GM23338 (cell line): ENCODE measurements at regions not wholly inside any gene's neighbourhood (a gene's known extent, or its start where the extent isn't known, plus 50 kb on each side); places are given as distances from the start of the nearest gene placed in this dataset.

Experiments used
- ATAC-seq: fragments of 200-7000 bp; cut with Tn5 transposase; 3 replicates; pipeline ENCODE4 v1.9.1; 2020
- DNase-seq: peaks from one replicate; pipeline ENCODE4 v3.0.0-alpha.2; 2015; ENCODE audit warnings: low spot score
- H2AFZ ChIP-seq: fragments of 200-600 bp; sonication (generic); 2 replicates; pipeline ENCODE4 v1.8.0; 2016; ENCODE audit warnings: antibody characterized with exemption, mild to moderate bottlenecking, moderate library complexity
- H3F3A ChIP-seq: fragments of 200-600 bp; sonication (generic); replicated peaks from 2 replicates; pipeline ENCODE4 v1.8.0; 2017; ENCODE audit warnings: antibody characterized with exemption, mixed run types, low read depth
- H3K27ac ChIP-seq: fragments of 200-600 bp; sonication (generic); 2 replicates; pipeline ENCODE4 v1.6.1; 2016; ENCODE audit warnings: low read depth
- H3K27me3 ChIP-seq: fragments of 200-600 bp; sonication (generic); 2 replicates; pipeline ENCODE4 v1.8.0; 2016; ENCODE audit warnings: mild to moderate bottlenecking, mixed run types, moderate library complexity; ENCODE audit not compliant: insufficient read depth
- H3K36me3 ChIP-seq: fragments of 200-600 bp; sonication (generic); 2 replicates; pipeline ENCODE4 v1.8.0; 2016; ENCODE audit warnings: mild to moderate bottlenecking; ENCODE audit not compliant: insufficient read depth
- H3K4me1 ChIP-seq: fragments of 200-600 bp; sonication (generic); 2 replicates; pipeline ENCODE4 v1.8.0; 2016; ENCODE audit warnings: mild to moderate bottlenecking, moderate library complexity; ENCODE audit not compliant: insufficient read depth
- H3K4me2 ChIP-seq: fragments of 200-600 bp; sonication (generic); 2 replicates; pipeline ENCODE4 v1.7.1; 2017; ENCODE audit warnings: mixed run types
- H3K4me3 ChIP-seq: fragments of 200-600 bp; sonication (generic); 2 replicates; pipeline ENCODE4 v1.6.1; 2016; ENCODE audit warnings: mixed run types
- H3K79me2 ChIP-seq: fragments of 200-600 bp; sonication (generic); replicated peaks from 2 replicates; pipeline ENCODE4 v1.8.0; 2017; ENCODE audit warnings: mild to moderate bottlenecking; ENCODE audit not compliant: insufficient read depth
- H3K9me2 ChIP-seq: fragments of 200-600 bp; sonication (generic); 2 replicates; pipeline ENCODE4 v1.8.0; 2017; ENCODE audit not compliant: insufficient read depth
- H4K20me1 ChIP-seq: fragments of 200-600 bp; sonication (generic); replicated peaks from 2 replicates; pipeline ENCODE4 v1.8.0; 2017; ENCODE audit warnings: mild to moderate bottlenecking; ENCODE audit not compliant: insufficient read depth
- H3K27ac Mint-ChIP-seq: 2 replicates; pipeline ENCODE4 v1.8.0; 2020; ENCODE audit warnings: inconsistent platforms, mild to moderate bottlenecking, moderate library complexity, mixed read lengths
- H3K27me3 Mint-ChIP-seq: 3 replicates; pipeline ENCODE4 v1.8.0; 2022; ENCODE audit warnings: low read depth, mild to moderate bottlenecking, moderate library complexity, mixed read lengths, inconsistent platforms; ENCODE audit not compliant: insufficient read depth, poor library complexity
- H3K36me3 Mint-ChIP-seq: 3 replicates; pipeline ENCODE4 v1.8.0; 2021; ENCODE audit warnings: low read depth, mild to moderate bottlenecking, inconsistent platforms, moderate library complexity, mixed read lengths
- H3K4me1 Mint-ChIP-seq: 3 replicates; pipeline ENCODE4 v1.8.0; 2020; ENCODE audit warnings: mild to moderate bottlenecking, inconsistent platforms, mixed read lengths
- H3K4me3 Mint-ChIP-seq: 3 replicates; pipeline ENCODE4 v1.8.0; 2021; ENCODE audit warnings: moderate library complexity, mild to moderate bottlenecking, inconsistent platforms, mixed read lengths
- H3K9me3 Mint-ChIP-seq: 3 replicates; pipeline ENCODE4 v1.8.0; 2020; ENCODE audit warnings: moderate library complexity, mild to moderate bottlenecking, inconsistent platforms, mixed read lengths
- CREB1 ChIP-seq: fragments of 250-450 bp; sonication (Bioruptor Pico); IDR thresholded peaks from 2 replicates; pipeline ENCODE4 v1.5.0; 2020; ENCODE audit warnings: low read depth, mild to moderate bottlenecking, moderate library complexity
- EZH2 ChIP-seq: fragments of 200-600 bp; sonication (generic); IDR thresholded peaks from one replicate; pipeline ENCODE4 v1.8.0; 2017; ENCODE audit warnings: antibody characterized with exemption, mild to moderate bottlenecking, low read depth; ENCODE audit not compliant: unreplicated experiment
- EZH2phosphoT487 ChIP-seq: fragments of 200-600 bp; sonication (generic); IDR thresholded peaks from one replicate; pipeline ENCODE4 v1.8.1; 2018; ENCODE audit warnings: antibody characterized with exemption; ENCODE audit not compliant: unreplicated experiment
- JUNB ChIP-seq: IDR thresholded peaks from one replicate; pipeline ENCODE4 v1.6.1; 2016; ENCODE audit warnings: antibody characterized with exemption; ENCODE audit not compliant: unreplicated experiment
- NANOG ChIP-seq: IDR thresholded peaks from 2 replicates; pipeline ENCODE4 v1.6.1; 2016; ENCODE audit warnings: antibody characterized with exemption, borderline replicate concordance
- STAT1 ChIP-seq: IDR thresholded peaks from one replicate; pipeline ENCODE4 v1.6.1; 2016; ENCODE audit warnings: antibody characterized with exemption; ENCODE audit not compliant: unreplicated experiment
- ZNF114 ChIP-seq: fragments of 250-450 bp; sonication (Bioruptor Pico); IDR thresholded peaks from 2 replicates; pipeline ENCODE4 v1.5.0; 2020; ENCODE audit warnings: mild to moderate bottlenecking, moderate library complexity
- ZNF331 ChIP-seq: fragments of 250-450 bp; sonication (Bioruptor Pico); IDR thresholded peaks from 2 replicates; pipeline ENCODE4 v1.5.0; 2020; ENCODE audit warnings: low read depth, mild to moderate bottlenecking, moderate library complexity
- TF ChIP-seq, protein P1 (sequence below): IDR thresholded peaks from one replicate; pipeline ENCODE4 v1.6.1; 2018; ENCODE audit warnings: antibody characterized with exemption; ENCODE audit not compliant: unreplicated experiment

DNA sequence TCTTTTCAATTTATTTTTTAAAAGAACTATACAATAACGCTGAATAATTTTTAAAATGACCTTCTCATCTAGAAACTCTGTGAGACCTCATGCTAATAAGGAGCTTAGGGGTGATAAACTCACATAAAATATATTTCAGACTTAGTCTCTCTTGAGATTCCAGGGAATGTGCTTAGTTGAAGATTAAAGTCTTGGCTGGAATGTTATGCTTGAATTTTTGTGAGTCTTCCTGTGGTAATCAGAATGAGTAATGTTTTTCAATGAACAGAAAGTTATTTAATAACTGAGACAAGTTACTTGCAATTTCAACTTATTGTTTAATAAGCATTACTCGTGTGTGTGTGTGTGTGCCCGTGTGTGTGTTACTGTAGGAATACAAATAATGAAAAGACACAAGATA is 379.9 kb upstream of the EPHA7 start:
- Histone ChIP-seq H3K4me3 (no peak overlapping the region), H2AFZ (no peak overlapping the region), H3K4me1 (peaks cover 9% of the 10 kb centered on the region; the same call in 1 of the 2 replicates), H3F3A (no peaks in the 10 kb centered on the region), H3K79me2 (no peaks in the 10 kb centered on the region), H3K36me3 (no peaks in the 10 kb centered on the region), H4K20me1 (no peaks in the 10 kb centered on the region), H3K27ac (no peak overlapping the region), H3K9me2 (no peaks in the 10 kb centered on the region), H3K27me3 (no peaks in the 10 kb centered on the region), H3K4me2 (no peak overlapping the region)
- Mint-ChIP-seq H3K36me3 (no peaks in the 10 kb centered on the region), H3K9me3 (no peaks in the 10 kb centered on the region; the same call in 2 of the 3 replicates), H3K27ac (no peak overlapping the region; the same call in 1 of the 2 replicates), H3K27me3 (no peaks in the 10 kb centered on the region), H3K4me1 (peaks cover 28% of the 10 kb centered on the region), H3K4me3 (no peak overlapping the region)
- ATAC-seq (no peak), DNase-seq (no peak)
- TF ChIP-seq, protein P1, sequence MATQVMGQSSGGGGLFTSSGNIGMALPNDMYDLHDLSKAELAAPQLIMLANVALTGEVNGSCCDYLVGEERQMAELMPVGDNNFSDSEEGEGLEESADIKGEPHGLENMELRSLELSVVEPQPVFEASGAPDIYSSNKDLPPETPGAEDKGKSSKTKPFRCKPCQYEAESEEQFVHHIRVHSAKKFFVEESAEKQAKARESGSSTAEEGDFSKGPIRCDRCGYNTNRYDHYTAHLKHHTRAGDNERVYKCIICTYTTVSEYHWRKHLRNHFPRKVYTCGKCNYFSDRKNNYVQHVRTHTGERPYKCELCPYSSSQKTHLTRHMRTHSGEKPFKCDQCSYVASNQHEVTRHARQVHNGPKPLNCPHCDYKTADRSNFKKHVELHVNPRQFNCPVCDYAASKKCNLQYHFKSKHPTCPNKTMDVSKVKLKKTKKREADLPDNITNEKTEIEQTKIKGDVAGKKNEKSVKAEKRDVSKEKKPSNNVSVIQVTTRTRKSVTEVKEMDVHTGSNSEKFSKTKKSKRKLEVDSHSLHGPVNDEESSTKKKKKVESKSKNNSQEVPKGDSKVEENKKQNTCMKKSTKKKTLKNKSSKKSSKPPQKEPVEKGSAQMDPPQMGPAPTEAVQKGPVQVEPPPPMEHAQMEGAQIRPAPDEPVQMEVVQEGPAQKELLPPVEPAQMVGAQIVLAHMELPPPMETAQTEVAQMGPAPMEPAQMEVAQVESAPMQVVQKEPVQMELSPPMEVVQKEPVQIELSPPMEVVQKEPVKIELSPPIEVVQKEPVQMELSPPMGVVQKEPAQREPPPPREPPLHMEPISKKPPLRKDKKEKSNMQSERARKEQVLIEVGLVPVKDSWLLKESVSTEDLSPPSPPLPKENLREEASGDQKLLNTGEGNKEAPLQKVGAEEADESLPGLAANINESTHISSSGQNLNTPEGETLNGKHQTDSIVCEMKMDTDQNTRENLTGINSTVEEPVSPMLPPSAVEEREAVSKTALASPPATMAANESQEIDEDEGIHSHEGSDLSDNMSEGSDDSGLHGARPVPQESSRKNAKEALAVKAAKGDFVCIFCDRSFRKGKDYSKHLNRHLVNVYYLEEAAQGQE = no peak
- no peak for TF ChIP-seq JUNB
- TF ChIP-seq EZH2 = no peak
- no peak for TF ChIP-seq EZH2phosphoT487

DNA sequence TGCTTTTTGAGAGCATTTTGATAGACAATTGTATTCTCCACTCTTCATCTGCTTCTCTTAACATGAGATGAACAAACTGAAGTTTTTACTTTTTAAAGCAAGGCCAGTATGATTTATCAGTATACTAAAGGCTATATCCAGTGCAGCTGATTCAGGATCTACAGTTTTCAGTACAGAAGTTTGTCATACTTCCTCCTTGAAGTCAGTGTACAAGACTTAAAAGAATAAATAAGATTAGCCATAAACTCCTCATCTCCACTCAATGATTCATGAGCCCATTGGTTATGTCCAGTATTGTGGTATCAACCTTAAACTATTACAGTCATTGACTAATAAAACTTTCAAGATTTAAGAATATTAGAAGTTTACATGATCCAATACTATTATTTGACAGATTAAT is 374.8 kb upstream of the EPHA7 start:
- no peaks in the 10 kb centered on the region for H3K4me1 ChIP-seq
- H3K27me3 ChIP-seq = no peaks in the 10 kb centered on the region
- no peaks in the 10 kb centered on the region for H3K79me2 ChIP-seq
- no peaks in the 10 kb centered on the region for H3K9me2 ChIP-seq
- no peak overlapping the region for H3K27ac ChIP-seq
- H3K36me3 ChIP-seq = no peaks in the 10 kb centered on the region
- Mint-ChIP-seq H3K4me3 (no peak overlapping the region), H3K27ac (no peak overlapping the region), H3K27me3 (no peaks in the 10 kb centered on the region), H3K36me3 (no peaks in the 10 kb centered on the region), H3K4me1 (peaks cover 23% of the 10 kb centered on the region), H3K9me3 (no peaks in the 10 kb centered on the region)
- H3K4me3 ChIP-seq = no peak overlapping the region
- ATAC-seq (no peak), DNase-seq (no peak)
- TF ChIP-seq EZH2 (no peak), NANOG (no peak)
- no peaks in the 10 kb centered on the region for H4K20me1 ChIP-seq
- H3F3A ChIP-seq = no peaks in the 10 kb centered on the region
- H2AFZ ChIP-seq = no peak overlapping the region
- H3K4me2 ChIP-seq = no peak overlapping the region

- H3K36me3 ChIP-seq = no peaks in the 10 kb centered on the region
Measured at GRCh38 chr6:93792746-93793145, 373.4 kb upstream of the EPHA7 start.

More at GRCh38 chr6:93792746-93793145, 373.4 kb upstream of the EPHA7 start:
- Histone ChIP-seq H4K20me1 (no peaks in the 10 kb centered on the region), H3K79me2 (no peaks in the 10 kb centered on the region), H3K4me1 (peaks cover 2% of the 10 kb centered on the region), H3K27me3 (no peaks in the 10 kb centered on the region), H3F3A (no peaks in the 10 kb centered on the region), H3K27ac (no peak overlapping the region), H3K4me3 (no peak overlapping the region), H3K4me2 (no peak overlapping the region), H3K9me2 (no peaks in the 10 kb centered on the region), H2AFZ (no peak overlapping the region)
- no peak for TF ChIP-seq STAT1
- TF ChIP-seq NANOG = no peak
- TF ChIP-seq ZNF331 (CRISPR knock-in tag) = no peak
- TF ChIP-seq ZNF114 = no peak
- TF ChIP-seq CREB1 (CRISPR knock-in tag) = no peak
- TF ChIP-seq, protein P1 = no peak
- Mint-ChIP-seq H3K27me3 (peaks cover 1% of the 10 kb centered on the region), H3K4me3 (no peak overlapping the region), H3K4me1 (peaks cover 32% of the 10 kb centered on the region), H3K36me3 (no peaks in the 10 kb centered on the region), H3K27ac (no peak overlapping the region), H3K9me3 (no peaks in the 10 kb centered on the region)
- DNase-seq = no peak
- ATAC-seq = no peak
